ENCODE measurements at regions not wholly inside any gene's neighbourhood (a gene's known extent, or its start where the extent isn't known, plus 50 kb on each side); places are given as distances from the start of the nearest gene placed in this dataset.

DNA sequence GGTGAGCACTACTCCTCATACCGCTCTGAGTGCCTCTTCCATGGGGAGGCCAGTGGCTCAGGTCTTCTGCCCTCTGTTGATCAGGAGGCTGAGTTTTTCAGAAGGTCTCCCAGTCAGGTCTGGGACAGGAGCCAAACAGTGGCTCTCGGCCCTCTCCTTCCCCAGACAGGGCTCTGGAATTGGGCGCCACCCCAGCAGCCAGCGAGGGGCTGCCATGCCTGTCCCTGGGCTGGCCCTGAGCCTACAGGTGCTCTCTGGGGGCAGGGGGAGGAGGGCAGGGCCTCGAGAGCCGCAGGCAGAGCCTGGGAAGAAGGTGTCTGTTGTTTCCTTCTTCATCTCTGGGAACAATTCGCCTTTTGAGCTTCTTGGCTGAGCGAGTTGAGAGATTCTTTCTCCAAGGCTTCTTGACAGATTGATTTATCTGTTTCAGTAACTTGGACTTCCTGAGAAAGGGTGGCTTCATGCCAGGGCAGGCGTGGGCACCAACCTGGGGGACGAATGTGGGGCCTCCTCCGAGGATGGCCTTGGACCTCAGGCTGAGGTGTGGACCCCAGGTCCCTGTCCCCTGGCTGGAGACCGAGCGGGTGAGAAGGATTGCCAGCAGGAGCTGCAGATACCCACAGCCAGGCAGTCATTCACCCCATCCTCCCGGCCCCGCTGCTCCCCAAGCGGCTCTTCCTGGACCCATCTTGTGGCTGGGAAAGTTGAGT is 64.7 kb upstream of the GLI2 start:
- TF ChIP-seq, protein P1, sequence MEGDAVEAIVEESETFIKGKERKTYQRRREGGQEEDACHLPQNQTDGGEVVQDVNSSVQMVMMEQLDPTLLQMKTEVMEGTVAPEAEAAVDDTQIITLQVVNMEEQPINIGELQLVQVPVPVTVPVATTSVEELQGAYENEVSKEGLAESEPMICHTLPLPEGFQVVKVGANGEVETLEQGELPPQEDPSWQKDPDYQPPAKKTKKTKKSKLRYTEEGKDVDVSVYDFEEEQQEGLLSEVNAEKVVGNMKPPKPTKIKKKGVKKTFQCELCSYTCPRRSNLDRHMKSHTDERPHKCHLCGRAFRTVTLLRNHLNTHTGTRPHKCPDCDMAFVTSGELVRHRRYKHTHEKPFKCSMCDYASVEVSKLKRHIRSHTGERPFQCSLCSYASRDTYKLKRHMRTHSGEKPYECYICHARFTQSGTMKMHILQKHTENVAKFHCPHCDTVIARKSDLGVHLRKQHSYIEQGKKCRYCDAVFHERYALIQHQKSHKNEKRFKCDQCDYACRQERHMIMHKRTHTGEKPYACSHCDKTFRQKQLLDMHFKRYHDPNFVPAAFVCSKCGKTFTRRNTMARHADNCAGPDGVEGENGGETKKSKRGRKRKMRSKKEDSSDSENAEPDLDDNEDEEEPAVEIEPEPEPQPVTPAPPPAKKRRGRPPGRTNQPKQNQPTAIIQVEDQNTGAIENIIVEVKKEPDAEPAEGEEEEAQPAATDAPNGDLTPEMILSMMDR (IDR thresholded peaks at IDR 0.05): no peak
- no peak for TF ChIP-seq POLR2A (IDR thresholded peaks at IDR 0.05)
